Adrenal gland (tissue), 9 donors: ENCODE measurements at regions not wholly inside any gene's neighbourhood (a gene's known extent, or its start where the extent isn't known, plus 50 kb on each side); places are given as distances from the start of the nearest gene placed in this dataset.

Experiments
- DNase-seq, 7 donors: peaks; one replicate each; pipeline ENCODE4 v3.0.0-alpha.2; 2019 to 2020
- H3K27ac ChIP-seq, 5 donors: fragments of 200-600 bp; sonication (generic) in 4 of 5; 1 replicate in 3 of 5; 2 replicates in 2 of 5; pipeline versions ENCODE4 v1.5.1 to v1.8.0; 2016 to 2020; ENCODE audit warnings: mild to moderate bottlenecking in 1 of 5
- H3K27me3 ChIP-seq: fragments of 200-600 bp; 2 replicates; pipeline ENCODE4 v1.8.0; 2021
- H3K36me3 ChIP-seq, 2 donors: fragments of 200-600 bp; replicated peaks in 1 of 2; 1 replicate in 1 of 2; 2 replicates in 1 of 2; pipeline versions ENCODE4 v1.5.1 to v1.8.0; 2018 to 2022
- H3K4me1 ChIP-seq, 2 donors: fragments of 200-600 bp; replicated peaks in 1 of 2; 1 replicate in 1 of 2; 2 replicates in 1 of 2; pipeline versions ENCODE4 v1.5.1 to v1.8.0; 2018 to 2021
- H3K4me3 ChIP-seq, 4 donors: fragments of 200-600 bp; sonication (generic) in 3 of 4; one replicate each; pipeline ENCODE4 v1.5.1; 2016 to 2018
- H3K9me3 ChIP-seq, 3 donors: fragments of 200-600 bp; sonication (generic) in 1 of 3; replicated peaks in 1 of 3; 1 replicate in 2 of 3; 2 replicates in 1 of 3; pipeline versions ENCODE4 v1.5.1 to v1.8.0; 2016 to 2021
- POLR2A ChIP-seq, 2 donors: fragments of 450-650 bp; IDR thresholded peaks; one replicate each; pipeline ENCODE4 v1.6.1; 2017; ENCODE audit warnings: antibody characterized with exemption in 2 of 2, mild to moderate bottlenecking in 2 of 2, moderate library complexity in 1 of 2
- WGBS, 4 donors: extraction: QIAGEN DNeasy Blood & Tissue Kit in 2 of 4; methylation state at CpG; one replicate each; pipeline versions ENCODE4 v1.1.5 to v1.1.7; 2013 to 2017; 5-methylcytosine and 5-hydroxymethylcytosine counted together
- intact Hi-C, 2 donors: fragments of 100-400 bp; cut with DNase I; formaldehyde crosslinking; loops; one replicate each; pipeline versions ENCODE4 v1.14.1 to v1.15.0; 2022 to 2023
- TF ChIP-seq, protein P1 (sequence below), 6 experiments: fragments of 450-650 bp in 4 of 6; fragments of 200-600 bp in 2 of 6; sonication (generic) in 1 of 6; IDR thresholded peaks; 1 replicate in 5 of 6; 2 replicates in 1 of 6; pipeline versions ENCODE4 v1.5.1 to v1.8.0; 2016 to 2021; ENCODE audit warnings: antibody characterized with exemption in 6 of 6, mild to moderate bottlenecking in 2 of 6, moderate library complexity in 1 of 6
- donor health status: healthy with polysubstance abuse.
- donor health status: Bipolar disorder and iron deficiency.
- donor health status: DM: yes; HTN: yes; CAD: no.
- donor health status: DM: no; HTN: no; CAD: no.
- donor health status: DM: no; HTN: no; CAD: no.

DNA sequence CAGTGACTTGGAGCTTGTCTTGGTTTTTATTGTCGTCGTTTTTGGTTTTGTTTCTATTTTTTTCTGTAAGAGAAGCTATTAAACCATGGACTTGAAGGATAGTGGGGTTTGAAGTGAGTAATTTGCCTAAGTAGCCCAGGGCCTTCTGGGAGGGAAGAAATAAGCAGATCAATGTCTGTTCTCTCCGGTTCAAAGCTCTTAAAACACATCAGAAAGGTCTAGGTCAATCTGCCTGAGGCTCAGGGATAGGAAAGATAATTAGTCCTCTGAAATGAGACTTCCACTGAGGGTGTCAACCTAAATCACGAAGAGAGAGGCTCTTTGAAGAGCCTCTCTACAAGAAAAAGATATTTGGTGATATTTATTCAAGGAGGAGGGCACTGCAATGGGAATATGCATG, 178.0 kb downstream of the MATN1 start:
- Histone ChIP-seq H3K9me3 (no peaks in the 10 kb centered on the region), H3K27me3 (no peaks in the 10 kb centered on the region), H3K36me3 (no peaks in the 10 kb centered on the region), H3K4me3 (no peak overlapping the region), H3K27ac (no peak overlapping the region), H3K4me1 (no peaks in the 10 kb centered on the region)
- DNase-seq, result no peak
- intact Hi-C loops, result no loop called here
- no peak for TF ChIP-seq POLR2A (IDR thresholded peaks at IDR 0.05)
- TF ChIP-seq, protein P1, sequence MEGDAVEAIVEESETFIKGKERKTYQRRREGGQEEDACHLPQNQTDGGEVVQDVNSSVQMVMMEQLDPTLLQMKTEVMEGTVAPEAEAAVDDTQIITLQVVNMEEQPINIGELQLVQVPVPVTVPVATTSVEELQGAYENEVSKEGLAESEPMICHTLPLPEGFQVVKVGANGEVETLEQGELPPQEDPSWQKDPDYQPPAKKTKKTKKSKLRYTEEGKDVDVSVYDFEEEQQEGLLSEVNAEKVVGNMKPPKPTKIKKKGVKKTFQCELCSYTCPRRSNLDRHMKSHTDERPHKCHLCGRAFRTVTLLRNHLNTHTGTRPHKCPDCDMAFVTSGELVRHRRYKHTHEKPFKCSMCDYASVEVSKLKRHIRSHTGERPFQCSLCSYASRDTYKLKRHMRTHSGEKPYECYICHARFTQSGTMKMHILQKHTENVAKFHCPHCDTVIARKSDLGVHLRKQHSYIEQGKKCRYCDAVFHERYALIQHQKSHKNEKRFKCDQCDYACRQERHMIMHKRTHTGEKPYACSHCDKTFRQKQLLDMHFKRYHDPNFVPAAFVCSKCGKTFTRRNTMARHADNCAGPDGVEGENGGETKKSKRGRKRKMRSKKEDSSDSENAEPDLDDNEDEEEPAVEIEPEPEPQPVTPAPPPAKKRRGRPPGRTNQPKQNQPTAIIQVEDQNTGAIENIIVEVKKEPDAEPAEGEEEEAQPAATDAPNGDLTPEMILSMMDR (IDR thresholded peaks at IDR 0.05), result no peak
- 30 to 39% (median 34%) methylated on average over 4 of the region's 4 CpGs for WGBS, 4 donors

DNA sequence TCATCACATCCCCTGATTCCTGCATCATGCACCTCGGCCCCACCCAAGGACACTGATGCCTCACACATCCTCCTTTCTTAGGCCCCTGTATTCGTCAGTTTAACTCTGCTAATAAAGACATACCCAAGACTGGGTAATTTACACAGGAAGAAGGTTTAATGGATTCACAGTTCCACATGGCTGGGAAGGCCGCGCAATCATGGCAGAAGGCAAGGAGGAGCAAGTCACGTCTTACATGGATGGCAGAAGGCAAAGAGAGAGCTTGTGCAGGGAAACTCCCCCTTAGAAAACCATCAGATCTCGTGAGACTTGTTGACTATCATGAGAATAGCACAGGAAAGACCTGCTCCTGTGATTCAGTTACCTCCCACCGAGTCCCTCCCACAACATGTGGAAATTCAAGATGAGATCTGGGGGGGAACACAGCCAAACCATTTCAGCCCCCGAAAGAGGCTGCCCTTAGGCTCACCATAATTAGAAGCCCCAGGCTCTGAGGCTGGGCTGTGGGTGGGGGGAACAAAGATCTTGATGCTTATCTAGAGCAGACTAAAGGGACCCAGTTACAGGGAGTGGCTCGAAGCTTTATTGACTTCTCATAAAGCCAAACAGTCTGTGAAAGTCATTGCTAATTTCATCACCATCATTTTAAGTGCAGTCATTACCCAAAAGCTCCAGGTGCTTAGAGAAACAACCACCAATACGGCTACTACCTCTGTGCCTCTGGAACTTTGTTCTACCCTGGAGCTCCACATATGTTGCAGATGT, 181.5 kb downstream of the MATN1 start:
- no peaks in the 10 kb centered on the region for H3K36me3 ChIP-seq
- no peak overlapping the region for H3K4me3 ChIP-seq
- H3K4me1 ChIP-seq, result no peaks in the 10 kb centered on the region
- H3K27me3 ChIP-seq, result no peaks in the 10 kb centered on the region
- intact Hi-C loops, result no loop called here
- WGBS, 4 donors, result 83 to 90% (median 87%) methylated on average over 10 of the region's 10 CpGs
- TF ChIP-seq POLR2A (IDR thresholded peaks at IDR 0.05), result no peak
- DNase-seq, result no peak
- H3K27ac ChIP-seq, result no peak overlapping the region
- H3K9me3 ChIP-seq, result no peaks in the 10 kb centered on the region

DNA sequence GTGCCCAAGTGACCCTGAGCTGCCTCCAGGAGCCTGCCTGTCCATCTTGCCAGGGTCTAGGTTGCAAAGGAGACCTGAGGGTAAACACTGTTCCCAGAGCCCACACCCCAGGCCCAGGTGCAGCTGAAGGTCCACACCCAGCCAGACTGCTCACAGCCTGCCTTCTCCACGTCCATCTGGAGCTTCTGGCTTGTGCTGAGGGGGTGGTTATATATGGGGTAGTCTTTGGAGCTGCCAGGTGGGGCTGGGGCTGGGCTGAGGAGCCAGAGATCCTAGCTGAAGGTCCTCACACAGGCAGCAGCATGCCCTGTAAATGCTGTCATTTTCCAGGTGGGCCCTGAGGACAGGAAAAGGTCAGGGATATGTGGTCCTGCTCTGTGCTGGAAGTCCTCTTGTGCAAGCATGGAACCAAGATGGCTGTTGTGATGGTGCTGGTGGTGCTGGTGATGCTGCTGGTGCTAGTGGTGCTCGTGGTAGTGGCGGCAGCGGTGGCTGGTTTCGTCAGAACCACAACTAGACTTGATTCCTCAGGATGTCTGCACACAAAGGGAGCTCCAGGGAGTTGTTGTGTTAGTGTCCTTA, 182.7 kb downstream of the MATN1 start:
- Histone ChIP-seq H3K27ac (no peak overlapping the region), H3K27me3 (no peaks in the 10 kb centered on the region), H3K9me3 (no peaks in the 10 kb centered on the region), H3K4me3 (no peak overlapping the region), H3K4me1 (no peaks in the 10 kb centered on the region), H3K36me3 (no peaks in the 10 kb centered on the region)
- TF ChIP-seq POLR2A (IDR thresholded peaks at IDR 0.05), result no peak
- TF ChIP-seq, protein P1 (IDR thresholded peaks at IDR 0.05), result no peak
- intact Hi-C loops, result no loop called here
- no peak for DNase-seq
- WGBS, 4 donors, result 68 to 80% (median 71%) methylated on average over 4 to 5 of the region's 5 CpGs

DNA sequence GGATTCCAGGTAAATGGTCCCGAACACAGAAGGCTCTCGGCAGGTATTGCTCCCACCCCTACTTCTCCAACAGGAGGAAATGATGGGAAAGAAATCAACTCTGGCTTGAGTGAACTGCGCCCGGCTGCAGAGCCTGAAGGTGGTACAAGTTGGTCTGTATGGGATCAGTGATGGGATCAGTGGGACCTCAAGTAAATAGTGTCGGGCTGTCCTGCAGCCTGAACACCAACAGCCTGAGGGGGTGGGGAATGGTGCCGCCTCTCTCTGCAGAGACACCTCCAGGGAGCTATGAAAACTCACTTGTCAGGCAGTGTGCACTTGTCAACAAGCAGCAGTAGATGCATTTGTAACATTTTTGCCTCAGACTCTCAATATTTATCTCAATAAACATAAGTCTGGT, 183.5 kb downstream of the MATN1 start:
- H3K9me3 ChIP-seq, result no peaks in the 10 kb centered on the region
- intact Hi-C loops, result no loop called here
- H3K36me3 ChIP-seq, result no peaks in the 10 kb centered on the region
- no peak overlapping the region for H3K27ac ChIP-seq
- H3K4me1 ChIP-seq, result no peaks in the 10 kb centered on the region
- H3K27me3 ChIP-seq, result no peaks in the 10 kb centered on the region
- no peak overlapping the region for H3K4me3 ChIP-seq
- no peak for TF ChIP-seq POLR2A (IDR thresholded peaks at IDR 0.05)
- TF ChIP-seq, protein P1 (IDR thresholded peaks at IDR 0.05), result no peak
- 75 to 89% (median 87%) methylated on average over 6 of the region's 6 CpGs for WGBS, 4 donors
- no peak for DNase-seq
